Trophoblast cell (in vitro differentiated cells and primary cell): ENCODE measurements at regions not wholly inside any gene's neighbourhood (a gene's known extent, or its start where the extent isn't known, plus 50 kb on each side); places are given as distances from the start of the nearest gene placed in this dataset.
A peak's percentile ranks its signal among the peaks of the same experiment; 100 is the strongest.

Experiments used
- DNase-seq, 2 donors: peaks; one replicate each; pipeline ENCODE4 v3.0.0-alpha.2; 2016
- H2AFZ ChIP-seq: 2 replicates; pipeline ENCODE4 v1.6.1; 2013; ENCODE audit warnings: low read length, moderate library complexity, mild to moderate bottlenecking; ENCODE audit not compliant: insufficient read depth, poor library complexity
- H2AK5ac ChIP-seq: 2 replicates; pipeline ENCODE4 v1.6.1; 2013; ENCODE audit warnings: mild to moderate bottlenecking, low read length
- H2BK120ac ChIP-seq: 2 replicates; pipeline ENCODE4 v1.6.1; 2013; ENCODE audit warnings: low read length, mild to moderate bottlenecking, moderate library complexity; ENCODE audit not compliant: insufficient read depth, poor library complexity
- H2BK12ac ChIP-seq: 2 replicates; pipeline ENCODE4 v1.6.1; 2013; ENCODE audit warnings: mild to moderate bottlenecking, low read length, moderate library complexity
- H2BK5ac ChIP-seq: 2 replicates; pipeline ENCODE4 v1.6.1; 2013; ENCODE audit warnings: low read length, low read depth, moderate library complexity, mild to moderate bottlenecking; ENCODE audit not compliant: poor library complexity
- H3K14ac ChIP-seq: 2 replicates; pipeline ENCODE4 v1.6.1; 2013; ENCODE audit warnings: mild to moderate bottlenecking, low read length
- H3K18ac ChIP-seq: 2 replicates; pipeline ENCODE4 v1.6.1; 2013; ENCODE audit warnings: mild to moderate bottlenecking, low read length
- H3K23ac ChIP-seq: 2 replicates; pipeline ENCODE4 v1.6.1; 2013; ENCODE audit warnings: low read length
- H3K27ac ChIP-seq: 2 replicates; pipeline ENCODE4 v1.5.1; 2013; ENCODE audit warnings: low read depth, mild to moderate bottlenecking, inconsistent platforms, low read length, moderate library complexity
- H3K27me3 ChIP-seq: 2 replicates; pipeline ENCODE4 v1.6.1; 2013; ENCODE audit warnings: inconsistent platforms, mild to moderate bottlenecking, low read length, moderate library complexity; ENCODE audit not compliant: insufficient read depth
- H3K36me3 ChIP-seq, 2 experiments: 1 replicate in 1 of 2; 2 replicates in 1 of 2; pipeline ENCODE4 v1.6.1; 2013; ENCODE audit warnings: low read length in 2 of 2, mild to moderate bottlenecking in 2 of 2, moderate library complexity in 1 of 2; ENCODE audit not compliant: insufficient read depth in 2 of 2, control insufficient read depth in 1 of 2
- H3K4ac ChIP-seq: 2 replicates; pipeline ENCODE4 v1.6.1; 2013; ENCODE audit warnings: low read depth, mild to moderate bottlenecking, low read length, moderate library complexity
- H3K4me1 ChIP-seq, 2 experiments: 1 replicate in 1 of 2; 2 replicates in 1 of 2; pipeline ENCODE4 v1.6.1; 2013; ENCODE audit warnings: low read length in 2 of 2, mild to moderate bottlenecking in 2 of 2, moderate library complexity in 1 of 2; ENCODE audit not compliant: insufficient read depth in 2 of 2, control insufficient read depth in 1 of 2
- H3K4me2 ChIP-seq: 2 replicates; pipeline ENCODE4 v1.6.1; 2013; ENCODE audit warnings: inconsistent platforms, mild to moderate bottlenecking, low read length, moderate library complexity
- H3K4me3 ChIP-seq: 2 replicates; pipeline ENCODE4 v1.5.1; 2013; ENCODE audit warnings: mild to moderate bottlenecking, low read depth, low read length, inconsistent platforms
- H3K79me1 ChIP-seq: one replicate; pipeline ENCODE4 v1.6.1; 2013; ENCODE audit warnings: low read length
- H3K79me2 ChIP-seq: 2 replicates; pipeline ENCODE4 v1.6.1; 2013; ENCODE audit warnings: low read length, mild to moderate bottlenecking; ENCODE audit not compliant: control insufficient read depth, insufficient read depth, poor library complexity
- H3K9ac ChIP-seq: 2 replicates; pipeline ENCODE4 v1.6.1; 2013; ENCODE audit warnings: mild to moderate bottlenecking, low read length
- H3K9me3 ChIP-seq: 2 replicates; pipeline ENCODE4 v1.6.1; 2013; ENCODE audit warnings: low read depth, mild to moderate bottlenecking, control low read depth, inconsistent platforms, low read length; ENCODE audit not compliant: insufficient read depth
- H4K12ac ChIP-seq: 2 replicates; pipeline ENCODE4 v1.6.1; 2013; ENCODE audit warnings: low read depth, mild to moderate bottlenecking, low read length, moderate library complexity
- H4K8ac ChIP-seq: 2 replicates; pipeline ENCODE4 v1.6.1; 2013; ENCODE audit warnings: low read depth, mild to moderate bottlenecking, low read length, moderate library complexity
- H4K91ac ChIP-seq: one replicate; pipeline ENCODE4 v1.6.1; 2013; ENCODE audit warnings: low read depth, mild to moderate bottlenecking, low read length, moderate library complexity
- WGBS: extraction: QIAGEN DNeasy Blood & Tissue Kit; methylation state at CpG from one replicate; pipeline ENCODE4 v1.1.7; 2013; ENCODE audit warnings: missing lambda C conversion rate; ENCODE audit not compliant: insufficient read length, insufficient coverage; ENCODE audit errors: extremely low coverage; 5-methylcytosine and 5-hydroxymethylcytosine counted together

- no peak overlapping the region for H2BK120ac ChIP-seq
- H3K79me2 ChIP-seq: no peaks in the 10 kb centered on the region
- H3K14ac ChIP-seq: no peak overlapping the region
- DNase-seq: no peak
- H2BK5ac ChIP-seq: no peak overlapping the region
- no peaks in the 10 kb centered on the region for H3K27me3 ChIP-seq
- peak overlapping the region; percentile 66 for H3K4me2 ChIP-seq
- H3K27ac ChIP-seq: no peak overlapping the region
- H2BK12ac ChIP-seq: no peak overlapping the region
- no peak overlapping the region for H3K4ac ChIP-seq
- no peak overlapping the region for H2AFZ ChIP-seq
- no peak overlapping the region for H4K91ac ChIP-seq
- H3K9me3 ChIP-seq: no peaks in the 10 kb centered on the region
- no peak overlapping the region for H4K8ac ChIP-seq
- H3K9ac ChIP-seq: no peak overlapping the region
- H3K4me1 ChIP-seq: peaks cover 0 to 6% of the 10 kb centered on the region in 2 experiments
- no peaks in the 10 kb centered on the region for H3K36me3 ChIP-seq
- no peak overlapping the region for H3K18ac ChIP-seq
- no peak overlapping the region for H3K23ac ChIP-seq
- no peak overlapping the region for H3K4me3 ChIP-seq
- H4K12ac ChIP-seq: no peak overlapping the region
- H3K79me1 ChIP-seq: no peaks in the 10 kb centered on the region
- no CpG with 5 or more reads among the region's 29 CpGs for WGBS
- H2AK5ac ChIP-seq: no peak overlapping the region
Observed at GRCh38 chr13:74575729-74576125, 441.5 kb upstream of the KLF12 start.

DNA sequence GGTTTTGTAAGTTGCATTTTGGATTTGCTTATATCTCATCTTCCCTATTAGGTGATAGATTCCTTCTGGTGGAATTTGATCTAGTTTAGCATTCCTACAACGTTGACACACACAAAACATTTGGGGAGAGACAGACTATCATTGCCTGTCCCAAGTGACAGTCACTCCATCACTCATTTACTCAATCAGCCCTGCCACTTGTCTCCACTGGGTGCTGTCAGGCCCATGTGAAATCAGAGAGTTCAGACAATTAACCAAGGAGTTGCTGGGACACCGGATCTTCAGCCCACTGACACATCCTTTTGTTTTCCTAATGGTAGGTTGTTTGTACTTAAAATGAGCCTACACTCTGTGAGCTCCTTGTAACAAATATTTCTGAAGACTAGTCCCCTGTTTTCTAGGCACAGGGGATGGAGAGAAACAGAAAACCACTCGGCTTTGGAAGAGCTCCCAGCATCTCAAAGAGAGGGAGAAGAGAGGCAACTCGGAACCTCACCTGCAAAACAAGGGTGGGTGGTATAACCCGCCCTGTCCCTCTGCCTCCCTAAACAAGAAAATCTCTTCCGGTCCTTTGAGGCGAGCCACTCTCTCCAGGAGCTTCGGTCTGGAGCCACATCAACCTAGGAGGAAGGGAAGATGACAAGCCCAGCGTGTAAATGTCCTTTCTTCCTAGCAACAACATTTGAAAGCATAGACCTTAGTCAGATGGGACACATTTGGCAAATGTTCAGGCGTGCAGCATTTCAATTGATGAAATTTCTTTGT is 440.9 kb upstream of the KLF12 start:
- no peak overlapping the region for H3K9ac ChIP-seq
- no peak overlapping the region for H4K12ac ChIP-seq
- H2AK5ac ChIP-seq: no peak overlapping the region
- H3K36me3 ChIP-seq: no peaks in the 10 kb centered on the region
- no peak overlapping the region for H3K4ac ChIP-seq
- no peak overlapping the region for H2BK5ac ChIP-seq
- no peak for DNase-seq
- peak overlapping the region; percentile 66 for H3K4me2 ChIP-seq
- no peak overlapping the region for H3K14ac ChIP-seq
- H2BK120ac ChIP-seq: no peak overlapping the region
- peaks cover 0 to 6% of the 10 kb centered on the region in 2 experiments for H3K4me1 ChIP-seq
- no CpG with 5 or more reads among the region's 10 CpGs for WGBS
- H3K23ac ChIP-seq: no peak overlapping the region
- H3K79me1 ChIP-seq: no peaks in the 10 kb centered on the region
- H4K91ac ChIP-seq: no peak overlapping the region
- H3K27ac ChIP-seq: no peak overlapping the region
- H3K4me3 ChIP-seq: no peak overlapping the region
- no peak overlapping the region for H3K18ac ChIP-seq
- H2BK12ac ChIP-seq: no peak overlapping the region
- H3K27me3 ChIP-seq: no peaks in the 10 kb centered on the region
- no peaks in the 10 kb centered on the region for H3K9me3 ChIP-seq
- H2AFZ ChIP-seq: no peak overlapping the region
- no peak overlapping the region for H4K8ac ChIP-seq
- no peaks in the 10 kb centered on the region for H3K79me2 ChIP-seq

GRCh38 chr13:74573654-74574053 is 439.4 kb upstream of the KLF12 start:
- WGBS: no CpG with 5 or more reads among the region's 7 CpGs
- no peak overlapping the region for H3K27ac ChIP-seq
- H3K9me3 ChIP-seq: no peaks in the 10 kb centered on the region
- H3K23ac ChIP-seq: no peak overlapping the region
- no peak overlapping the region for H2BK120ac ChIP-seq
- no peak overlapping the region for H3K9ac ChIP-seq
- no peak overlapping the region for H4K8ac ChIP-seq
- no peak overlapping the region for H2AK5ac ChIP-seq
- H3K4me1 ChIP-seq: peaks cover 0 to 6% of the 10 kb centered on the region in 2 experiments
- no peak overlapping the region for H3K4me2 ChIP-seq
- H3K36me3 ChIP-seq: no peaks in the 10 kb centered on the region
- H3K14ac ChIP-seq: no peak overlapping the region
- no peak overlapping the region for H4K91ac ChIP-seq
- no peak overlapping the region for H2BK12ac ChIP-seq
- no peak for DNase-seq
- no peak overlapping the region for H3K18ac ChIP-seq
- H4K12ac ChIP-seq: no peak overlapping the region
- no peak overlapping the region for H3K4me3 ChIP-seq
- H3K79me2 ChIP-seq: no peaks in the 10 kb centered on the region
- no peak overlapping the region for H2BK5ac ChIP-seq
- no peak overlapping the region for H2AFZ ChIP-seq
- no peaks in the 10 kb centered on the region for H3K27me3 ChIP-seq
- no peaks in the 10 kb centered on the region for H3K79me1 ChIP-seq
- no peak overlapping the region for H3K4ac ChIP-seq

DNA sequence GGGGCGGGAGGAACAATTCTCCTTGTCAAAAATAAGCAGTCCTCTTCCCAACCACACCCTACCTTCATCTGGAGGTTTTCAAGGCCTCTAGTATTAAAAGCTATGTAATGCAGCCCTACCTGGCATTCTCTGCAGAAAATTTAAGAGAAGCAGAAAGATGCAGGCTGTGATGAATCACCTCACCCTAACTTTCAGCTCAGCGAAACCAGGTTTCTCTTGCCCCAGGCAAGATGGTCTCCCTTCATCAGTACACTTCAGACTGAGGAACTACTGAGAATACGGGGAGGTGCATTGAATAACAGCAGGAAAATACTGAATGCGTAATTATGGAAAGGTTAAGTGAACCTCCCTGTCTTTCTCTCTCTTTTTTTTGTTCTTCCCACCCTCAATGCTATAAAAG is 437.6 kb upstream of the KLF12 start:
- Histone ChIP-seq H3K27me3 (no peaks in the 10 kb centered on the region), H4K91ac (no peak overlapping the region), H3K4ac (no peak overlapping the region), H3K79me1 (no peaks in the 10 kb centered on the region), H3K4me3 (no peak overlapping the region), H4K12ac (no peak overlapping the region), H2BK5ac (no peak overlapping the region), H3K4me2 (no peak overlapping the region), H3K36me3 (no peaks in the 10 kb centered on the region), H3K18ac (no peak overlapping the region), H3K23ac (no peak overlapping the region), H4K8ac (no peak overlapping the region), H3K9ac (no peak overlapping the region), H3K4me1 (peaks cover 0 to 6% of the 10 kb centered on the region in 2 experiments), H2AFZ (no peak overlapping the region), H2BK120ac (no peak overlapping the region), H3K9me3 (no peaks in the 10 kb centered on the region), H3K79me2 (no peaks in the 10 kb centered on the region), H2AK5ac (no peak overlapping the region), H3K14ac (no peak overlapping the region), H3K27ac (no peak overlapping the region), H2BK12ac (no peak overlapping the region)
- no peak for DNase-seq
- WGBS: no CpG with 5 or more reads among the region's 4 CpGs
